ENCODE measurements at regions not wholly inside any gene's neighbourhood (a gene's known extent, or its start where the extent isn't known, plus 50 kb on each side); places are given as distances from the start of the nearest gene placed in this dataset.

DNA sequence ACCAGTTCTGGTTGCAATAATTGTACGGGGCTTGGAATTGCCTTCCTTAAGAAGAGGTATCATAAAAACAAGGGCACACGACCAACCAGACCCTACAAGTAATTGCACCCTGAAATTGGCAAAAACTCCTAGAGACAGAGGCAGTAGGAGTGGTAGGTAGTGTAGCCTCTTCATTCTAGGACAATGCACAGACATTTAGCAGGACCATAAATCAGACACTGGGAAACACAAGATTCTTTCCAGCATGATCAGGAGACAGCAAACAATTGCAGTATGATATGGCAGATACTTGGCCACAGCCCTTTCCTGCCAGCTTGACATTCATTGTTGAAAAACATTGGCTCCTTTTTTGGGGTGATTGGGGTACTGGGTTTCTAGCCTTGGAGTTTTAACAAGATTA is 186.6 kb upstream of the PIK3C3 start:
- H2AFZ ChIP-seq (ENCODE audit: low read depth, low read length): no peak overlapping the region
- no peak overlapping the region for H2BK5ac ChIP-seq (ENCODE audit: low read depth, low read length, poor library complexity, severe bottlenecking)
- H2BK120ac ChIP-seq (ENCODE audit: low read depth, low read length): no peak overlapping the region
- no peak overlapping the region for H2AK5ac ChIP-seq (ENCODE audit: low read length, severe bottlenecking)
- no peak overlapping the region for H3K27ac ChIP-seq (ENCODE audit: low read length, poor library complexity, severe bottlenecking)
- no peaks in the 10 kb centered on the region for H3K27me3 ChIP-seq (ENCODE audit: control insufficient read depth in 1 of 2, insufficient read depth in 1 of 2, low read length in 2 of 2)
- no peak for DNase-seq
- peak overlapping the region in 1 of 2 experiments; percentile 77 for H3K14ac ChIP-seq (ENCODE audit: low read length in 2 of 2)
- no peak overlapping the region for H4K8ac ChIP-seq (ENCODE audit: low read length)
- no peak overlapping the region for H2BK15ac ChIP-seq (ENCODE audit: low read depth, poor library complexity, severe bottlenecking)
- 67% methylated on average over 1 of the region's 2 CpGs for WGBS
- no peaks in the 10 kb centered on the region for H3K4me1 ChIP-seq (ENCODE audit: control insufficient read depth, insufficient read depth, low read depth, low read length)
- no peak overlapping the region for H4K91ac ChIP-seq (ENCODE audit: low read length)
- H2BK12ac ChIP-seq (ENCODE audit: low read length in 2 of 2): no peak overlapping the region
- no peak overlapping the region for H3K23ac ChIP-seq (ENCODE audit: low read length in 2 of 2)
- H3K18ac ChIP-seq (ENCODE audit: low read depth in 1 of 2, low read length in 2 of 2): no peak overlapping the region
- no peaks in the 10 kb centered on the region for H3K9me3 ChIP-seq (ENCODE audit: control insufficient read depth, low read length)
- H3K4ac ChIP-seq (ENCODE audit: low read depth in 1 of 2, low read length in 2 of 2): no peak overlapping the region
- no peak overlapping the region for H3K4me3 ChIP-seq (ENCODE audit: insufficient read depth in 1 of 2, low read depth in 1 of 2, low read length in 2 of 2)
- no peaks in the 10 kb centered on the region for H3K79me1 ChIP-seq (replicated peaks; ENCODE audit: low read length, poor library complexity, severe bottlenecking)
- H3K36me3 ChIP-seq (ENCODE audit: control insufficient read depth in 1 of 2, insufficient read depth in 2 of 2, low read depth in 1 of 2, low read length in 2 of 2): no peaks in the 10 kb centered on the region
- no peak overlapping the region for H3K9ac ChIP-seq (ENCODE audit: low read length)
- H3K4me2 ChIP-seq (ENCODE audit: low read length, poor library complexity, severe bottlenecking): no peak overlapping the region

DNA sequence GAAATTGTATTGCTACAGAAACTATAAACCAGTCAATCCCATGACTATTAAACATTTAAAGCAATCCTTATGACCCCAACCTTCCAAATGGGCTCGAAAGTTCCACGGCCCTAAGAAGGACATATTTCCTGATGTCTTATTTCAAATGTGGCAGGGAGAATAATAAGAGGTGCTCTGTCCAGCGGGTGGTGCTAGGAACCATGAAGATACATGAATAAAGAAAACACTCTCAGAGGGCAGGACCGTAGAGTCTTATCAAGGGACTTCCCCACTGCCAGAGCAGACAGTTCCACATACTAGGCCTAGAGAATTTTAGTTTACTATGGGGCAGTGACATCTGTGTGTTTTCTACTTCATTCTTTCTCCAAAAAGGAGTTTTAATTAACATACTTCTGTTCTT is 187.1 kb upstream of the PIK3C3 start:
- H2BK120ac ChIP-seq (ENCODE audit: low read depth, low read length): no peak overlapping the region
- no peak overlapping the region for H4K91ac ChIP-seq (ENCODE audit: low read length)
- H2AFZ ChIP-seq (ENCODE audit: low read depth, low read length): no peak overlapping the region
- H3K27me3 ChIP-seq (ENCODE audit: control insufficient read depth in 1 of 2, insufficient read depth in 1 of 2, low read length in 2 of 2): no peaks in the 10 kb centered on the region
- no peak overlapping the region for H4K8ac ChIP-seq (ENCODE audit: low read length)
- H3K18ac ChIP-seq (ENCODE audit: low read depth in 1 of 2, low read length in 2 of 2): no peak overlapping the region
- H3K4me2 ChIP-seq (ENCODE audit: low read length, poor library complexity, severe bottlenecking): no peak overlapping the region
- no peaks in the 10 kb centered on the region for H3K9me3 ChIP-seq (ENCODE audit: control insufficient read depth, low read length)
- H2BK15ac ChIP-seq (ENCODE audit: low read depth, poor library complexity, severe bottlenecking): no peak overlapping the region
- H3K36me3 ChIP-seq (ENCODE audit: control insufficient read depth in 1 of 2, insufficient read depth in 2 of 2, low read depth in 1 of 2, low read length in 2 of 2): no peaks in the 10 kb centered on the region
- H3K9ac ChIP-seq (ENCODE audit: low read length): no peak overlapping the region
- H3K4ac ChIP-seq (ENCODE audit: low read depth in 1 of 2, low read length in 2 of 2): no peak overlapping the region
- no peaks in the 10 kb centered on the region for H3K4me1 ChIP-seq (ENCODE audit: control insufficient read depth, insufficient read depth, low read depth, low read length)
- H3K14ac ChIP-seq (ENCODE audit: low read length in 2 of 2): no peak overlapping the region
- H3K79me1 ChIP-seq (replicated peaks; ENCODE audit: low read length, poor library complexity, severe bottlenecking): no peaks in the 10 kb centered on the region
- H2BK5ac ChIP-seq (ENCODE audit: low read depth, low read length, poor library complexity, severe bottlenecking): no peak overlapping the region
- 92% methylated on average over 3 of the region's 4 CpGs for WGBS
- peak; percentile 53 for DNase-seq
- H3K4me3 ChIP-seq (ENCODE audit: insufficient read depth in 1 of 2, low read depth in 1 of 2, low read length in 2 of 2): no peak overlapping the region
- no peak overlapping the region for H2AK5ac ChIP-seq (ENCODE audit: low read length, severe bottlenecking)
- no peak overlapping the region for H2BK12ac ChIP-seq (ENCODE audit: low read length in 2 of 2)
- H3K23ac ChIP-seq (ENCODE audit: low read length in 2 of 2): no peak overlapping the region
- H3K27ac ChIP-seq (ENCODE audit: low read length, poor library complexity, severe bottlenecking): no peak overlapping the region

DNA sequence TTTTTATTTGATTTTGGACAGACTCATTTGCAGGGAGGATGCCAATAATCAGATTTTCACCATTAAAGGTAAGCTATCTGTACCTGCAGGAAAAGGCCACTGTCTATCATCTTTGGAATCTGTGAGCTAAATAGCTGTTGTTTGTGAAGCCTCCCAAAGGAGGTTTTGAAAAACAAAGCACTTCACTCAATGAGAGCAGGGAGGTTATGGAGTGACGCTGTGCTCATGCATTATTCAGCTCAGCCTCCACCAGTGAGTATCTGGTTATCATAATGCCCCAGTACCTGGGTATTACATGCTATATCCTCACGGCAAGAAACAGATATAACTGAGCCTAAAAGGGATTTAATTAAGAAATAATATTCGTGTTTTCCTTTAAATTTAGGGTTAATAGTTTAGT is 189.6 kb upstream of the PIK3C3 start:
- no peak overlapping the region for H2BK12ac ChIP-seq (ENCODE audit: low read length in 2 of 2)
- H3K4ac ChIP-seq (ENCODE audit: low read depth in 1 of 2, low read length in 2 of 2): no peak overlapping the region

DNA sequence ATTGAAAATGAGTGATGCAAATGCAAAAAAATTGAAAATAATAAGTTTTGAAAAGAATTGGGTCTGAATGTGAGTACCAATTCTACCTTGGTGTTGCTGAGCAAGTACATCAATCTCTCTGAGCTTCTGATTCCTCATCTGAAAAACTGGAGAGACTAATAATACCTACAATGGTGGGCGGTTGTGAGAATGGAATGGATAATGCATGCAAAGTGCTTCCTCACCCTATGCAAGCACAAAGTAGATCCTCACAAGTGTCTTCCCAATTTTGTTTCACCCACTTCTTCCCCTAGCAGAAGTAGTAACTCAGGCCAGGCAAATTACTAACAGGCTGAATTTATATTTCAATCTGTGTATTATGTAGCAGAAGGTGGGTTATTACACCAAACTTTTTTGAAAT is 191.7 kb upstream of the PIK3C3 start:
- H2BK5ac ChIP-seq (ENCODE audit: low read depth, low read length, poor library complexity, severe bottlenecking): no peak overlapping the region
- no CpG with 5 or more reads among the region's 1 CpG for WGBS

More for the DNA sequence above, 189.6 kb upstream of the PIK3C3 start:
- no peaks in the 10 kb centered on the region for H3K9me3 ChIP-seq (ENCODE audit: control insufficient read depth, low read length)
- H3K4me2 ChIP-seq (ENCODE audit: low read length, poor library complexity, severe bottlenecking): no peak overlapping the region
- H3K9ac ChIP-seq (ENCODE audit: low read length): no peak overlapping the region
- no peak overlapping the region for H4K91ac ChIP-seq (ENCODE audit: low read length)
- no peak for DNase-seq
- no peaks in the 10 kb centered on the region for H3K36me3 ChIP-seq (ENCODE audit: control insufficient read depth in 1 of 2, insufficient read depth in 2 of 2, low read depth in 1 of 2, low read length in 2 of 2)
- H3K79me1 ChIP-seq (replicated peaks; ENCODE audit: low read length, poor library complexity, severe bottlenecking): no peaks in the 10 kb centered on the region
- no peak overlapping the region for H2BK120ac ChIP-seq (ENCODE audit: low read depth, low read length)
- no peak overlapping the region for H3K14ac ChIP-seq (ENCODE audit: low read length in 2 of 2)
- no peak overlapping the region for H2BK15ac ChIP-seq (ENCODE audit: low read depth, poor library complexity, severe bottlenecking)
- no peak overlapping the region for H3K23ac ChIP-seq (ENCODE audit: low read length in 2 of 2)
- no peak overlapping the region for H3K27ac ChIP-seq (ENCODE audit: low read length, poor library complexity, severe bottlenecking)
- no peak overlapping the region for H3K4me3 ChIP-seq (ENCODE audit: insufficient read depth in 1 of 2, low read depth in 1 of 2, low read length in 2 of 2)
- no peaks in the 10 kb centered on the region for H3K27me3 ChIP-seq (ENCODE audit: control insufficient read depth in 1 of 2, insufficient read depth in 1 of 2, low read length in 2 of 2)
- WGBS: 67% methylated on average over 1 of the region's 3 CpGs
- no peak overlapping the region for H2BK5ac ChIP-seq (ENCODE audit: low read depth, low read length, poor library complexity, severe bottlenecking)
- no peaks in the 10 kb centered on the region for H3K4me1 ChIP-seq (ENCODE audit: control insufficient read depth, insufficient read depth, low read depth, low read length)
- no peak overlapping the region for H3K18ac ChIP-seq (ENCODE audit: low read depth in 1 of 2, low read length in 2 of 2)
- no peak overlapping the region for H2AK5ac ChIP-seq (ENCODE audit: low read length, severe bottlenecking)
- no peak overlapping the region for H4K8ac ChIP-seq (ENCODE audit: low read length)
- no peak overlapping the region for H2AFZ ChIP-seq (ENCODE audit: low read depth, low read length)

More for the DNA sequence above, 191.7 kb upstream of the PIK3C3 start:
- Histone ChIP-seq H3K4ac (ENCODE audit: low read depth in 1 of 2, low read length in 2 of 2) (no peak overlapping the region), H3K14ac (ENCODE audit: low read length in 2 of 2) (no peak overlapping the region), H3K36me3 (ENCODE audit: control insufficient read depth in 1 of 2, insufficient read depth in 2 of 2, low read depth in 1 of 2, low read length in 2 of 2) (no peaks in the 10 kb centered on the region), H2BK12ac (ENCODE audit: low read length in 2 of 2) (no peak overlapping the region), H2BK120ac (ENCODE audit: low read depth, low read length) (no peak overlapping the region), H2AK5ac (ENCODE audit: low read length, severe bottlenecking) (no peak overlapping the region), H3K79me1 (replicated peaks; ENCODE audit: low read length, poor library complexity, severe bottlenecking) (no peaks in the 10 kb centered on the region), H4K8ac (ENCODE audit: low read length) (no peak overlapping the region), H3K4me1 (ENCODE audit: control insufficient read depth, insufficient read depth, low read depth, low read length) (no peaks in the 10 kb centered on the region), H3K23ac (ENCODE audit: low read length in 2 of 2) (no peak overlapping the region), H3K9ac (ENCODE audit: low read length) (no peak overlapping the region), H3K4me2 (ENCODE audit: low read length, poor library complexity, severe bottlenecking) (no peak overlapping the region), H2BK15ac (ENCODE audit: low read depth, poor library complexity, severe bottlenecking) (no peak overlapping the region), H3K9me3 (ENCODE audit: control insufficient read depth, low read length) (no peaks in the 10 kb centered on the region), H3K18ac (ENCODE audit: low read depth in 1 of 2, low read length in 2 of 2) (no peak overlapping the region), H3K27me3 (ENCODE audit: control insufficient read depth in 1 of 2, insufficient read depth in 1 of 2, low read length in 2 of 2) (no peaks in the 10 kb centered on the region), H4K91ac (ENCODE audit: low read length) (no peak overlapping the region), H3K27ac (ENCODE audit: low read length, poor library complexity, severe bottlenecking) (no peak overlapping the region), H2AFZ (ENCODE audit: low read depth, low read length) (no peak overlapping the region), H3K4me3 (ENCODE audit: insufficient read depth in 1 of 2, low read depth in 1 of 2, low read length in 2 of 2) (no peak overlapping the region)
- DNase-seq: no peak
